Right cardiac atrium (tissue), 5 donors: ENCODE measurements at regions not wholly inside any gene's neighbourhood (a gene's known extent, or its start where the extent isn't known, plus 50 kb on each side); places are given as distances from the start of the nearest gene placed in this dataset.

Experiments used
- ATAC-seq, 2 donors: fragments of 200-7000 bp; cut with Tn5 transposase; one replicate each; pipeline versions ENCODE4 v1.8.0 to v1.9.1; 2020; ENCODE audit warnings: moderate library complexity in 2 of 2, mild to moderate bottlenecking in 1 of 2
- DNase-seq, 3 donors: peaks; one replicate each; pipeline ENCODE4 v3.0.0-alpha.2; 2020
- H3K27ac ChIP-seq: one replicate; pipeline ENCODE4 v1.5.1; 2013; ENCODE audit warnings: mild to moderate bottlenecking, low read length, control low read depth, moderate library complexity
- H3K27me3 ChIP-seq: one replicate; pipeline ENCODE4 v1.6.1; 2013; ENCODE audit not compliant: control insufficient read depth, insufficient read depth
- H3K4me1 ChIP-seq: one replicate; pipeline ENCODE4 v1.6.1; 2013; ENCODE audit warnings: low read length; ENCODE audit not compliant: control insufficient read depth, insufficient read depth
- H3K4me3 ChIP-seq: one replicate; pipeline ENCODE4 v1.5.1; 2013; ENCODE audit warnings: low read length, control low read depth
- H3K9me3 ChIP-seq: one replicate; pipeline ENCODE4 v1.6.1; 2013; ENCODE audit warnings: low read length; ENCODE audit not compliant: control insufficient read depth
- WGBS: extraction: QIAGEN DNeasy Blood & Tissue Kit; methylation state at CpG from one replicate; pipeline ENCODE4 v1.1.7; 2013; 5-methylcytosine and 5-hydroxymethylcytosine counted together
- intact Hi-C, 4 donors: fragments of 100-400 bp; cut with DNase I; formaldehyde crosslinking; loops; one replicate each; pipeline versions ENCODE4 v1.11.0 to v1.14.0; 2022 to 2023
- donor health status: healthy with polysubstance abuse.
- donor health status: DM: no; HTN: yes; CAD: no.
- donor health status: DM: no; HTN: no; CAD: no.
- donor health status: DM: no; HTN: yes; CAD: no; lungs with severe emphysema.
- donor health status: DM: yes; HTN: yes; CAD: no.

DNA sequence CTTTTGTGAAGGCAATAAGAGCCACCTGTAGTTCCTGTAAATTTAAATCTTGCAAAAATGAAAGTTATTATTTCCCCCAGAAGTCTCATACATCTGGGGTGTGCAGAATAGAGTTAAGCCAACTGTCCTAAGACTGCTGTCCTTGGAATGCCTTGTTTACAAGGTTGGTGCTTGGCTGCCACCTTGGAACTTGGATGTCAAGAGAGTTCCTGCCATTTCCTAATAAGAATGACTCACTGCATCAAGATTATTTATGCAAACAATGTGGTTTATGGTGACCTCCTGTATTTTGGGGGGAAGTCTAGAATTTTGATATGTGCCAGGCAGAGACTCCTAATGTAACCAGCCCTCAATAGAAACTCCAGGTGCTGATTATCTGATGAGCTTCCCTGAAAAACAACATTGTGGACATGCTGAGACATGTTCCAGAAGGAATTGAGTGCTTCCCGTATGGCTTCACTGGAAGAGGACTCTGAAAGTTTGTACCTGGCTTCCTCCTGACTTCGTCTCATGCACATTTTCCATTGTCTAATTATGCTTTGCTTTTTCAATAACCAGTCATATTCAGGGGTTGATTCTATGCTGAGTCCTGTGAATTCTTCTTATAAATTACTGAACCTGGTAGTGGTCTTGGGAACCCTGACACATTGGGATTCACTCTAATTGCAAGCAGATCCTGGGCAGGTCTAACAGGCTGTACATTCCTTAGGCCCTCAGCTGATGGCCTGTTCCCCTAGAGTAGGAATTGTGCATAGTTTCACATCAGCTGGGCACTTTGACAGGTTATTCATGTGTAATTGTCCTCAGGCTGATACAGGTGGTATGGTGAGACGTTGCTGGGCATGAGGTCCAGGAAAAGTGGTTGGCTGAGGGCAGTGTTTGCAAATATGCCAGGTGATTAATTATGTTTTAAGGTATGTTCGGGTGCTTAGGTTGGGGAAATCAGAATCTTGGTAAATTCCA is 1370.7 kb upstream of the TMEM132C start:
- Histone ChIP-seq H3K9me3 (no peaks in the 10 kb centered on the region), H3K27ac (no peak overlapping the region), H3K4me1 (no peaks in the 10 kb centered on the region), H3K4me3 (no peak overlapping the region), H3K27me3 (no peaks in the 10 kb centered on the region)
- no peak for ATAC-seq
- intact Hi-C loops, result no loop called here
- 70% methylated on average over 4 of the region's 4 CpGs for WGBS
- DNase-seq, result no peak

DNA sequence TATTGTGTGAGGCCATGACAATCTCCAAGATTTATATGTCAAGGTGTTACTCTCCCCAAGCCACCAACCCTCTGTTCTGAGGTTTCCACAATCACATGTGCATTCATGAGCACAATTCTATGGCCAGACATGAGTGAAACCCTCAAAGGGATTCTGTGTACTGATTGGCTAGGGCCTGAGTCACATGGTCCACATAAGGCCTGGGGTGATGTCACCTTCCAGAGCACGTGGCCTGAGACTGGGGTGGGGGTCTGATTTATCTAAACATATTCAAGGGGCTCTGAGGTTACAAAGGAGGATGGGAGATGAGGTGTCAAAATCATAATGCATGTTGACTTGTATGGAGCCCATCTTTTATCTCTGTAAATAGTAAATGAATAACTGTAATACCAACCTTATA is 1369.9 kb upstream of the TMEM132C start:
- no peaks in the 10 kb centered on the region for H3K4me1 ChIP-seq
- H3K9me3 ChIP-seq, result no peaks in the 10 kb centered on the region
- ATAC-seq (no peak), DNase-seq (no peak)
- 33% methylated on average over 1 of the region's 1 CpG for WGBS
- intact Hi-C loops, result no loop called here
- no peaks in the 10 kb centered on the region for H3K27me3 ChIP-seq
- no peak overlapping the region for H3K27ac ChIP-seq
- H3K4me3 ChIP-seq, result no peak overlapping the region

DNA sequence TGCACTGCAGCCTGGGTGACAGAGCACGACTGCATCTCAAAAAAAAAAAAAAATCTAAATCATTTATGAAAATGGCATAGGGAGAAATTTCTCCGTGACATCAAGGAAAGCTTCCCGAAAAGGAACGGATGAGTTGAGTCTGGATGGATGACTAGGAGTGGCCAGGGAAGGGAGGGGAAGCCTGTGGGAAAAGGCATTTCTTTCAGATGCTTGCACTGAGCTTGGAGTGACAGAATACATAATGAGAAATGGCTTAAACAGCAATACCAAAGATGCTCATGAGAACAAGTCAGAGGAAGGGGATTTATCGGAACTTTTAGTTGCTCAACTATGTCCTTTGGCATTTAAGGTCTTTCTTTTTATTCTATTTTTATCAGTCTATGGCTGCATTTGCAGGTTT is 1369.2 kb upstream of the TMEM132C start:
- H3K4me1 ChIP-seq, result no peaks in the 10 kb centered on the region
- whole genome bisulfite sequencing, result 82% methylated on average over 5 of the region's 5 CpGs
- no peak for ATAC-seq
- intact Hi-C loops, result no loop called here
- H3K4me3 ChIP-seq, result no peak overlapping the region
- no peaks in the 10 kb centered on the region for H3K27me3 ChIP-seq
- no peaks in the 10 kb centered on the region for H3K9me3 ChIP-seq
- DNase-seq, result no peak
- H3K27ac ChIP-seq, result no peak overlapping the region

DNA sequence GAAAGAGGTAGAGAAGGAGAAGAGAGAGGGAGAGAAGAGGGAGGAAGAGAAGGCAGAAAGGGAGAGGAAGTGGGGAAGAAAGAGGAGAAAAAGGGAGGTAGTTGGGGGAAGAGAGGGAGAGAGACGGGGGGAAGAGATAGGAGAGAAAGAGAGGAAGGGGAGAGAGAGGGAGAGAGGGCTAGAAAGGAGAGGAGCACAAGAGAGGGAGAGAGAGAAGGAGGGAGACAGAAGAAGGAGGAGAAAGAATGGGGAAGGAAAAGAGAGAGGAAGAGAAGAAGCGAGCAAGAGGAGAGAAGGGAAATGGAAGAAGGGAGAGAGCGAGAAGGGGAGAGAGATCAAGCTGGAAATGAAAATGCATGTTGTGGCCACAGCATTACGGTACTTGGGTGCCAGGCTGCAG is 1368.4 kb upstream of the TMEM132C start:
- ATAC-seq, result no peak
- no peaks in the 10 kb centered on the region for H3K27me3 ChIP-seq
- DNase-seq, result no peak
- no peak overlapping the region for H3K4me3 ChIP-seq
- WGBS, result 73% methylated on average over 4 of the region's 4 CpGs
- intact Hi-C loops, result no loop called here
- no peaks in the 10 kb centered on the region for H3K4me1 ChIP-seq
- no peak overlapping the region for H3K27ac ChIP-seq
- no peaks in the 10 kb centered on the region for H3K9me3 ChIP-seq

DNA sequence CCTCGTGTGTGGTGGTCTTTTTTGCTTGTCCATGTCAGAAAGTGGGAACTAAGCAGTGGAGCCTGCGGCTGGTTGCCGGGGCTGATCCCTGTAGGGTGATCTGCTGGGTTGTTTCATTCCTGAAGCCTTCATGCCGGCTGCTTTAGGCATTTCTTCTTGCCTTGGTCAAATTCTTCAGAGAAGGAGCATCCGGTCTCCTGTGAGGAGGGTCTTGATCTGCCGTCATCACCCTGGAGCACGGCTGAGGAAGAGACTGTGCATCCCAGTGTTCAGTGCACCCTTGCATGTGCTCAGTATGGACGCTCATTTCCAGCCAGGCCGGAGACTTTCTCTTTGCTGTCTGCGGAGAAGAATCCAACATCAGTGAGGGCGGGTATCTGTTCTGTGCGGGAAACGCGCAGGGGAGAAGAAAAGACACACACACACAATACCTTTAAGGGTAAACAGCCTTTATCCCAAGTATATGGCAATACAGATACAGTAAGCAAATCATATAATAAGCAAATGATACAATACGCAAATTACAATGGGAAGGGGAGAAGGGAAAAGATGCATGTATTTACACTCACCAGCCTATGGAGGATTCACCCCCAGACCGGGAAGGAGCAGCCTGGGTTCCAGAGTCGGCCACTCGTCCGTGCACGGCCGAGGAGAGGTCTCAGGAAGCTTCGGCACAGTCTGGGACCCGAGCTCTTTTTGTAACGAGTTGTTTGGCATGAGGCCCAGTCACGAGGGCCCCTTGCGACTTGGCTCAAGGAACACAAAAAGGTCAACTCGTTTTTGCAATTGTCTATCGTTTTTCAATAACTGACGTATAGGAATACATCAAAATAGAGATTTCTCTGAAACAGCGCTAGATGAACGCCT is 1366.8 kb upstream of the TMEM132C start:
- no peak overlapping the region for H3K4me3 ChIP-seq
- H3K4me1 ChIP-seq, result no peaks in the 10 kb centered on the region
- no peaks in the 10 kb centered on the region for H3K9me3 ChIP-seq
- H3K27ac ChIP-seq, result no peak overlapping the region
- H3K27me3 ChIP-seq, result no peaks in the 10 kb centered on the region
- WGBS, result 73% methylated on average over 31 of the region's 31 CpGs
- intact Hi-C loops, result no loop called here
- DNase-seq, result no peak
- no peak for ATAC-seq

DNA sequence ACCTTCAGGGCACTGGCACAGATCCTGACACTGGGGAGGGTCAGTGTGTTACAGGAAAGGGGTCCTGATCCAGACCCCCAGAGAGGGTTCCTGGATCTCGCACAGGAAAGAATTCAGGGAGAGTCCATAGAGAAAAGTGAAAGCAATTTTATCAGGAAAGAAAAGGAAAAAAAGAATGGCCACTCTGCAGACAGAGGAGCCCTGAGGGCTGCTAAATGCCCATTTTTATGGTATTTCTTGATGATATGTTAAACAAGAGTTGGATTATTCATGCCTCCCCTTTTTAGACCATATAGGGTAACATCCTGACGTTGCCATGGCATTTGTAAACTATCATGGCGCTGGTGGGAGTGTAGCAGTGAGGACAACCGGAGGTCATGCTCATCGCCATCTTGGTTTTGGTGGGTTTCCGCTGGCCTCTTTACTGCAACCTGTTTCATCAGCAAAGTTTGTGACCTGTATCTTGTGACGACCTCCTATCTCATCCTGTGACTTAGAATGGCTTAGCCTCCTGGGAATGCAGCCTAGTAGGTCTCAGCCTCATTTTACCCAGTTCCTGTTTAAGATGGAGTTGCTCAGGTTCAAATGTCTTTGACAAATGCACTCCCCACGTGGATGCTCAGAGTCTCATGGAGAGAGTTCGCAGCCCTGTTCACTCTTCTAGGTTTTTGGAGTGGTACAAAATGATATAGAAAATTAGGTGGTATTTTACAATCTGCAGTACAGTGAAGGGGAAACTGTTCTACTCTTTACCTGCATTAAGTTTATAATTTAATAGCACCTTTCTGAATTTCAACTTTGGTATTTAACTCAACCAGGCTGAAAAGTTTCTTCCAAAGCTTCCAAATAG is 1363.7 kb upstream of the TMEM132C start:
- H3K27me3 ChIP-seq, result no peaks in the 10 kb centered on the region
- DNase-seq, result no peak
- no peaks in the 10 kb centered on the region for H3K4me1 ChIP-seq
- no peak overlapping the region for H3K4me3 ChIP-seq
- 65% methylated on average over 9 of the region's 9 CpGs for WGBS
- ATAC-seq, result no peak
- intact Hi-C loops, result no loop called here
- no peak overlapping the region for H3K27ac ChIP-seq
- H3K9me3 ChIP-seq, result no peaks in the 10 kb centered on the region

DNA sequence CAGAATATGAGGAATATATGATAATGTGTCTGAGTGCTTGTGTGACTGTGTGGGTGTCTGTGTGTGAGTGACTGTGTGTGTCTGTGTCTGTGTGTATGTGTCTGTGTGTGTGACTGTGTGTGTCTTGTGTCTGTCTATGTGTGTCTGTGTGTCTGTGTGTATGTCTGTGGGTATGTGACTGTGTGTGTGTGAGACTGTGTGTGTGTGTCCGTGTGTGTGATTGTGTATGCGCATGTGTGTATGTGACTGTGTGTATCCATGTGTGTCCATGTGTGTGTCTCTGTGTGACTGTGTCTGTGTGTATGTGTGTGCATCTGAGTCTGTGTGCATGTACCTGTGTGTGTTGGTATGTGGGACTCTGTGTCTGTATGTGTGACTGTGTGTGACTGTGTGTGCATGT is 1361.2 kb upstream of the TMEM132C start:
- DNase-seq, result no peak
- intact Hi-C loops, result no loop called here

DNA sequence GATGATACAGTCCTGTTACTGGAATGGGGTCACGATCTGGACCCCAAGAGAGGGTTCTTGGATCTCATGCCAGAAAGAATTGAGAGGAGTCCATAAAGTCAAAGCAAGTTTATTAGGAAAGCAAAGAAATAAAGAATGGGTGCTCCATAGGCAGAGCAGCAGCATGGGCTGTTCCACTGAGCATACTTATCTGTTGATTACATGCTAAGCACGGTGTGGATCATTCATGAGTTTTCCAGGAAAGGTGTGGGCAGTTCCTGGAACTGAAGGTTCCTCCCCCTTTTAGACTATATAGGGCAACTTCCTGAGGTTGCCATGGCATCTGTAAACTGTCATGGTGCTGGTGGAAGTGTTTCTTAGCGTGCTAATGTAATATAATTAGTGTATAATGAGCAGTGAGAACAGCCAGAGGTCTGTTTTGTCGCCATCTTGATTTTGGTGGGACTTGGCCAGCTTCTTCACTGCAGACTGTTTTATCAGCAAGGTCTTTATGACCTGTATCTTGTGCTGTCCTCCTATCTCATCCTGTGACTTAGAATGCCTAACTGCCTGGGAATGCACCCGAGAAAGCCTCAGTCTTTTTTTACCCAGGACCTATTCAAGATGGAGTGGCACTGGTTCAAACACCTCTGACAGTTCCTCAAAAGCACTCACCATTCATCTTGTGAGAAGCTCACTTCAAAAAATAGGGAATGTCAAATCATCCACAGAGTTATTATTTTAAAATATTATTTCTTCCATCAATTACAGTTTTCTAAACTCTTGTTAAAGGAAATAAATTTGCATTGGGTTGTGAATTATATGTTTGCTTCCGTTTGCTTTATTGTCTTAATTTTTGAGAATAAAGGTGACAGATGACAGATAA is 1358.8 kb upstream of the TMEM132C start:
- H3K27ac ChIP-seq, result no peak overlapping the region
- no peaks in the 10 kb centered on the region for H3K9me3 ChIP-seq
- ATAC-seq (no peak), DNase-seq (no peak)
- H3K27me3 ChIP-seq, result no peaks in the 10 kb centered on the region
- H3K4me3 ChIP-seq, result no peak overlapping the region
- 57% methylated on average over 6 of the region's 6 CpGs for WGBS
- intact Hi-C loops, result no loop called here
- no peaks in the 10 kb centered on the region for H3K4me1 ChIP-seq

More for the DNA sequence above, 1361.2 kb upstream of the TMEM132C start:
- Histone ChIP-seq H3K4me1 (no peaks in the 10 kb centered on the region), H3K27me3 (no peaks in the 10 kb centered on the region), H3K27ac (no peak overlapping the region), H3K9me3 (no peaks in the 10 kb centered on the region), H3K4me3 (no peak overlapping the region)
- WGBS, result 97% methylated on average over 2 of the region's 2 CpGs
- ATAC-seq, result no peak

DNA sequence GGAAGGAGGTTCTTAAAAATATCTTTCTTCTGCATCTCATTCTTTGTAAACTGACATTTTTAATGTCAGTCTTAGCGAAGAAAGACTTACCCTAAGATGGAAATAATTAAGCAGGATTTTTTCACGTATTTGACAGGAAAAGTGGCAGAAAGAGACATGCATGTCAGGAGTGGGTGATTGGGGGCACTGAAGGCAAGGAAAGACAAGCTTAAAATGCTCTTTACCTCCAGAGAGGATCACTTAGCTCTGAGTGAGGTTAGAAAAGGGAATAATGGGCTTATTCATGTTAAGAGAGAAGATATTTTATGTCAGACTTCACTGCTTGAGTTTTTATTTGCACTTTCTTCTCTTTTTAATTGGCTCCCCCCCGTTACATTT is 1358.2 kb upstream of the TMEM132C start:
- Histone ChIP-seq H3K4me3 (no peak overlapping the region), H3K27me3 (no peaks in the 10 kb centered on the region), H3K9me3 (no peaks in the 10 kb centered on the region), H3K27ac (no peak overlapping the region), H3K4me1 (no peaks in the 10 kb centered on the region)
- WGBS, result 71% methylated on average over 3 of the region's 3 CpGs
- intact Hi-C loops, result no loop called here
- DNase-seq (no peak), ATAC-seq (no peak)

DNA sequence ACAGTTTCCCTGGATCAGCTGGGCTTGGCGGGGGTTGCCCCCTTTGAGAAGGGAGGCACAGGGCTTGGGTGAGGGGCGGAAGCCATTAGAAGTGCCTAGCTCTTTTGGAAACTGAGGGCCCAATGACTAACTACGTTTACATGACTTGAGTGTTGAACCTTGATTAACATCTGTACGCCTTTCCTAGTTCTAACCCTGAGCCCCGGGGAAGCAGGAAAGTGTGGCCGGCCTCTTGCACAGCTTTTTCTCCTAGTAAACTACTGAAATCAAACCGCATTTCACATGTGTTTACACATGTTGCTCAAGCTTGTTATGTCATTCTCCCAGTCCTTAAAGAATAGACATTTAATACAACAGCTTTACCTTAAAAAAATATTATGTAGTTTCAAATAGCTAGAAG is 1356.4 kb upstream of the TMEM132C start:
- Histone ChIP-seq H3K9me3 (no peaks in the 10 kb centered on the region), H3K27ac (no peak overlapping the region), H3K4me1 (no peaks in the 10 kb centered on the region), H3K27me3 (no peaks in the 10 kb centered on the region), H3K4me3 (no peak overlapping the region)
- ATAC-seq, result no peak
- 79% methylated on average over 7 of the region's 7 CpGs for WGBS
- DNase-seq, result no peak
- intact Hi-C loops, result no loop called here
